Liver (tissue), 3 donors: ENCODE measurements at regions not wholly inside any gene's neighbourhood (a gene's known extent, or its start where the extent isn't known, plus 50 kb on each side); places are given as distances from the start of the nearest gene placed in this dataset.

Source experiments
- HNF4G ChIP-seq: IDR thresholded peaks from 2 replicates; pipeline ENCODE4 v1.6.1; 2016; ENCODE audit warnings: antibody characterized with exemption
- TF ChIP-seq, protein P1 (sequence below): IDR thresholded peaks from 2 replicates; pipeline ENCODE4 v1.6.1; 2016; ENCODE audit warnings: antibody characterized with exemption
- TF ChIP-seq, protein P2 (sequence below): fragments of 150-350 bp; IDR thresholded peaks from 2 replicates; pipeline ENCODE4 v1.5.1; 2017; ENCODE audit warnings: improper control_type of control experiment, low read depth, low read length; ENCODE audit not compliant: missing input control
- donor health status: healthy.
- donor health status: healthy.

DNA sequence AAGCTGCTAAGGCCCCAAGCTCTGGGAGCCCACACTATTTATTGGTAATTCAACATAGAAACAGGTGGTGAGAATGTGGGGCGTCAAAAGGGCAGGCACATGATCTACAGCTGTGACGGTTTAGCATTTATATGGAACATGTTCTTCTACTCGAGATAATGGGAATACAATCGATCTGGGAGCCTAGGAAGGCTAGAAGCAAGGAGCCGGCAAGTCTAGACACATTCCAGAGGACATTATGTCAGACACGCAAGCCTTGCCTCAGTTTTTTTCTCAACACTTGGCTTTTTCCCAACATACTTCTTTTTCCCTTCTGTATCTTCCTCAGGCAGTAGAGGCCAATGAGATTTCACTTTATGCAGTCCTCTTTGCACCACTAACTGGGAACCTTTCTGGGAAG is 315.7 kb upstream of the SLITRK5 start:
- TF ChIP-seq, protein P1, sequence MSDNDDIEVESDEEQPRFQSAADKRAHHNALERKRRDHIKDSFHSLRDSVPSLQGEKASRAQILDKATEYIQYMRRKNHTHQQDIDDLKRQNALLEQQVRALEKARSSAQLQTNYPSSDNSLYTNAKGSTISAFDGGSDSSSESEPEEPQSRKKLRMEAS, result no peak
- TF ChIP-seq, protein P2, sequence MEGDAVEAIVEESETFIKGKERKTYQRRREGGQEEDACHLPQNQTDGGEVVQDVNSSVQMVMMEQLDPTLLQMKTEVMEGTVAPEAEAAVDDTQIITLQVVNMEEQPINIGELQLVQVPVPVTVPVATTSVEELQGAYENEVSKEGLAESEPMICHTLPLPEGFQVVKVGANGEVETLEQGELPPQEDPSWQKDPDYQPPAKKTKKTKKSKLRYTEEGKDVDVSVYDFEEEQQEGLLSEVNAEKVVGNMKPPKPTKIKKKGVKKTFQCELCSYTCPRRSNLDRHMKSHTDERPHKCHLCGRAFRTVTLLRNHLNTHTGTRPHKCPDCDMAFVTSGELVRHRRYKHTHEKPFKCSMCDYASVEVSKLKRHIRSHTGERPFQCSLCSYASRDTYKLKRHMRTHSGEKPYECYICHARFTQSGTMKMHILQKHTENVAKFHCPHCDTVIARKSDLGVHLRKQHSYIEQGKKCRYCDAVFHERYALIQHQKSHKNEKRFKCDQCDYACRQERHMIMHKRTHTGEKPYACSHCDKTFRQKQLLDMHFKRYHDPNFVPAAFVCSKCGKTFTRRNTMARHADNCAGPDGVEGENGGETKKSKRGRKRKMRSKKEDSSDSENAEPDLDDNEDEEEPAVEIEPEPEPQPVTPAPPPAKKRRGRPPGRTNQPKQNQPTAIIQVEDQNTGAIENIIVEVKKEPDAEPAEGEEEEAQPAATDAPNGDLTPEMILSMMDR, result no peak
- TF ChIP-seq HNF4G, result no peak
